Esophagus mucosa (tissue), 1 donor: ENCODE measurements at regions not wholly inside any gene's neighbourhood (a gene's known extent, or its start where the extent isn't known, plus 50 kb on each side); places are given as distances from the start of the nearest gene placed in this dataset.

Experiments
- ATAC-seq: fragments of 200-7000 bp; cut with Tn5 transposase; one replicate; pipeline ENCODE4 v1.9.1; 2020
- donor health status: DM: yes; HTN: yes; CAD: no.

- no peak for ATAC-seq
These were observed 519.0 kb downstream of the TBC1D22A start for GRCh38 chr22:47281126-47282106.

- ATAC-seq, result no peak
These were observed 517.9 kb downstream of the TBC1D22A start for GRCh38 chr22:47280301-47280700.

- ATAC-seq, result no peak
These were observed 517.3 kb downstream of the TBC1D22A start for GRCh38 chr22:47279746-47280145.

DNA sequence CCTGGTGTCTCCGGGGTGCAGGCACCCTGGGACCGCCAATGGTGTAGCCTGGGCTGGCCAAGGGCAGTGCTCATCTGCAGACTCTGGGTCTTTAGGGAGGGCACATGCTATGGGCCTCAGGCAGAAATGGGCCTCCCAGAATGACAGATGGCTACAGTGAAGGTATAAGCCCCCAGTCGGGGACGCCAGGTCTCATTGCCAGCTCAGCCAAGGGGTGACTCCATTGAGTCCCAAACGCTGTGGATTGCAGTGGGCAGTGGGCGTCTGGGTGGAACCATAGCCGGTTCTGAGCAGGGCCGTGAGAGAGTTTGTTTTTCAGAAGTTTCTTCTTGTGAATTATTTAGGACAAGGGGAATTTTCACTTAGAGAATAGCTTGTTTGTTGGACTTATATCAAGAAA lies 516.9 kb downstream of the TBC1D22A start:
- ATAC-seq, result no peak

- ATAC-seq, result no peak
These were observed 516.2 kb downstream of the TBC1D22A start for GRCh38 chr22:47278655-47279054.

DNA sequence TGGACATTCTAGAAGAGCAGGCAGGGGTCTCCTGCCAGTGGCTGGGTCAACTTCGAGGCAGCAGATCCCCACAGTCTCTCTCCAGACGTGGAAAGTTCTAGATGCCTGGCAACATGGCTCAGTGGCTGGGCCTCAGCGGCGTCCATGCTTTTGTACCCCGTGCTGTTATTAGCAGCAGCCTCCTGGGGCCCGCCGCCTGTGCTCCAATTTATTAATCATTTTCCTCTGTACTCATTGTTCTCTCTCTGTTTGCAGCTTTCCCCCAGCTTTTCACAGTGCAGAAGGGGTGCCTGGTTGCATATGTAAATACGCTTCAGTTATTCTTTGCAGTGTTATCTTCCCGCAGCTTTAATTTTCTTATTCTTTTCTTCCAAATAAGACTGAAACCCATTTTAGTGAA lies 515.1 kb downstream of the TBC1D22A start:
- no peak for ATAC-seq

- ATAC-seq, result no peak
These were observed 514.5 kb downstream of the TBC1D22A start for GRCh38 chr22:47276991-47277390.

- no peak for ATAC-seq
These were observed 514.0 kb downstream of the TBC1D22A start for GRCh38 chr22:47276450-47276820.

DNA sequence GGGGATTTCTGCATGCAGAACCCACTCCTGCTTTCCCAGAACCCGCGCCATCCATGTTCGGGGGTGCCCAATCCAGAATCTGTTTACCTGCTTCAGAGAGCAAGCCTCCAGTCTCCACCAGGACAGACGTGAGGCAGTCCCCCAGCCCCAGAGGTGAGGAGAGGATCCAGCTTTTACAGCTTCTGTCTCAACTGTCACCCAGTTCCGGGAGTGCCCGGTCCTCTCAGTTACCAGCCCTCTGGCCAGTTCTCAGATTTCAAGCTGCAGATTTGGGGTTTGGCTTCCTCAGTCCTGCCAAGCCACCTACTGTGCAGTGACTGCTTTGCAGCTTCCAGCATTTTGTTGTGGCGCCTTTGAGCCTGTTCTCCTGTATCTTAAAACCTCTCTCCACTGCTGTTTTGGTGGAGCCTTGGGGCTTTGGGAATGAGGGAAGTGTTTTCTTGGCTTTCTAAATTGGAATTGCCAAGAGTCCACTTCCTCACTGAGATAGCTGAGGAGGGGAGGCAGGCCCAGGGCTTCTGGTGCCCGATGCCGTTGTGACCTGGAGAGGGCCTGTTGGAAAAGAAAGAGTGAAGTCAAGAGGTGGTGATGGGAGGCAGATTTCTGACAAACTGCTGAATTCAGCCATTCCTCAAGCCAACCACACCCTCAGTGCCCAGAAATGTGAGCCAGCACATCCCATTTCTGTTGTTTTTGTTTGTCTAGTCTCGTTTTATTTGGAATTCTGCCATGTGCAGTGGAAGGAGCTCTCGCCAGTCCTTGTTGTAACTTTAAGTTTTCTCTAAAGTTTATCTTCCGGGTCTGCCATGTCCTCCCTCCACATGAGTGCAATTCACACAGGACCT lies 513.4 kb downstream of the TBC1D22A start:
- ATAC-seq, result no peak

DNA sequence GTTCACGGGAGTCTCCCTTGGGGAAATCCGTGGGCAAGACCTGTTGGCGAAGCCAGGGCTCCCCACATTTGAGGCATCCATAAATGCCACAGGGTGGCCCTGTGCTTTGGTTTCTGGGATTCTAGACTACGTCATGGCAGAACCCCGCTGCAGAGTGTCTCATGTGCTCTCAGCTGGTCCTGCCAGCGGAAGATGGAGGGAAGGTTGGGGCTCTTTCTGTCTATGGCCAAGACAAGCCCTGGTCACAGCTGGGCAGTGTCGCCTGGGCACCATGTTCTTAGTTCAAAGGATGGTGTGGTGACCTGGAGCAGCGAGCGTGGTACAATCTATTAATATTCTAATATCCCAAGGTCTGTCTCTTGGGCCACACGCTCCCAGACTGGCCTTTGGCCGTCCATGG lies 511.7 kb downstream of the TBC1D22A start:
- ATAC-seq, result no peak

- peak; percentile 89 for ATAC-seq
These were observed 508.1 kb downstream of the TBC1D22A start for GRCh38 chr22:47270463-47271135.

GRCh38 chr22:47269516-47270088 lies 507.2 kb downstream of the TBC1D22A start:
- ATAC-seq, result no peak

DNA sequence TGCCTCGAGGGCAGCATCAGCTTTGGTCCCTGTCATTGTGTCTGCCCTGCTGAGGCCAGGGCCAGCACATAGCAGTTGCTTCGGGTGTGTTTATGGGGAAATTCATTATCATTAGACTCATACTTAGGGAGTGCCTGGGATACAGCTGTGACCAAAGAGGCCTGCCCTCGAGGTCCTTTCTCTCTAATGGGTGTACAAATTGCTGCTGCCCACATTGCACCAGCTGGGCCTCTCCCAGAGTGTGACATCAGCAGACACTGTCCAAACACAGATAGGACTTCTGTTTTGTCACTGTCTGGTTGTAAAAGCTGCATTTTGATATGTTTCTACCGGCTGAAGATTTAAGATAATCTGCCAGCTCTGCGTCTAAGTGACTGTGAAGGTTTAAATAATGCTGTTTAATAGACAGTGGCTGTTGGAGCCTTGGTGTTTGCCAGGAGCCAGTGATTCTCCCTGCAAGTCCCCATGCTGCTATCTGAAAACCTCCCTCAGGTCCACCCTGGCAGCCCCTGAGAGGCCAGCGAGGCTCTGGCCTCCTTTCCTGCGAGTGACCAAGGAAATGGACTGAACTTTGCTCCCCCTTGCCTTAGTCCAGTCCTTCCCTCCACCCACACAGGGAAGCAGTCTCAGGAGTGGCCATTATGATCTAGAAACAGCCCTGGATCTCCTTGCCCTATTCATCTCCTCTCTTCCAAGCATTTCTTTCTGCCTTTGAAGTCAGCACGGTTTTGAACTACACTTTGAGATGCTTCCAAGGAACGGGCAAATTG lies 505.2 kb downstream of the TBC1D22A start:
- ATAC-seq, result no peak

- no peak for ATAC-seq
These were observed 503.9 kb downstream of the TBC1D22A start for GRCh38 chr22:47266329-47266728.

DNA sequence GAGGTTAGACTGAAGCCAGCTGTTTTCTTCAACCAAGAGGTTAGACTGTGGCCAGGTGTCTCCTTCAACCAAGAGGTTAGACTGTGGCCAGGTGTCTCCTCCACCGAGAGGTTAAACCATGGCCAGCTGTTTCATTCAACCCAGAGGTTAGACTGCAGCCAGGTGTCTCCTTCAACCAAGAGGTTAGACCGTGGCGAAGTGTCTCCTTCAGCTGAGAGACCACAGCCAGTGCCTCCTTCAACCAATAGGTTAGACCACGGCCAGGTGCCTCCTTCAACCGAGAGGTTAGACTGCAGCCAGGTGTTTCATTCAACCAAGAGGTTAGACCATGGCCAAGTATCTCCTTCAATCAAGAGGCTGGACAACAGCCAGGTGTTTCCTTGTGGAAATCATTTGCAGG lies 498.1 kb downstream of the TBC1D22A start:
- no peak for ATAC-seq

GRCh38 chr22:47259990-47260389 lies 497.5 kb downstream of the TBC1D22A start:
- no peak for ATAC-seq

DNA sequence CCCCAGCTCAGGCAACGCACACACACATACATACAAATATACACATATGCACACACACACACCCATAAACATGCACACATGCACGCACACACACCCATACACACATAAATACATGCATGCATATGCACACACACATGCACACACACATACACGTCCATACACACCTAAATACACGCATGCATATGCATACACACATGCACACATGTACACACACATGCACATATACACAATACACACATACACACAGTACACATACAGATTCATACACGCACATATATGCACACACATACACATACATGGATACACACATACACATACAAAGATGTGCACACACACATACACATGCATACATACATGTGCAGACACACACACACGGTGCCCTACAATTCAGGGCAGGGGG lies 496.6 kb downstream of the TBC1D22A start:
- ATAC-seq, result no peak

DNA sequence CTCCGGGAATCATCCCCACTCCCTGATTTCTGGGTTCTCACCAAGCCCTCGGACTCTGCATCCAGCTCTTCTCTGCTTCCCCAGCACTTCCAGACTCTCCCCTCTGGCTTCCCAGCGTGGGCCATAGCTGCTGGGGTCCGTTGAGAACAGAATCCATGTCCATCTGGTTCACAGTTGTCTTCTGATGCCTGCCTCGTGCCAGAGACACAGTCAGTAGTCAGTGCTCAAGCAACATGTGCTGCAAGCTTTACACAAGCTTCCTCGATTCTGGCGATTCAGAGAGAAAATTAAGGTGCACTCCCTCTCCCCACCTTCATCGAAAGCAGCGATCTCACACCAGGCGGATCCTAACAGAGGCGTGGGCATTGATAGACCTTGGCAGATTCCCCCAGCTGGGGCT lies 495.5 kb downstream of the TBC1D22A start:
- no peak for ATAC-seq

DNA sequence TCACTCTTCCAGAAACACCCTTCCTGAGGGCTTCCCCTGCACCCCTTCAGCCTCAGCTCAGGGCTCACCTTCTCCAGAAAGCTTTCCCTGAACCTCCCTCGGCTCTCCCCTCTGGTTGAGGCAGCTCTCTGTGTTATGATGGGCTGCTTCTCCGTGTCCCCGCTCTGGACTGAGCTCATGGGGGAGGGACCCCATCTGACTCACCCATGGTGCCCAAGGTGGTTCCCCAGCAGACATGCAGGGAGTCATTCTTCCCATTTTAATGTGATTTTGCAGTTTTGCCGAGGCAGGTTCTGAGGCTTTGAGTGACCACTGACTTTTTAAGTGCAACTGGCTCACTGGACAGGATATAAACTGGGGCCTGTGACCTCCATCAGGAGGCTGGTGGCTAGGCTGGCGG lies 495.1 kb downstream of the TBC1D22A start:
- no peak for ATAC-seq

DNA sequence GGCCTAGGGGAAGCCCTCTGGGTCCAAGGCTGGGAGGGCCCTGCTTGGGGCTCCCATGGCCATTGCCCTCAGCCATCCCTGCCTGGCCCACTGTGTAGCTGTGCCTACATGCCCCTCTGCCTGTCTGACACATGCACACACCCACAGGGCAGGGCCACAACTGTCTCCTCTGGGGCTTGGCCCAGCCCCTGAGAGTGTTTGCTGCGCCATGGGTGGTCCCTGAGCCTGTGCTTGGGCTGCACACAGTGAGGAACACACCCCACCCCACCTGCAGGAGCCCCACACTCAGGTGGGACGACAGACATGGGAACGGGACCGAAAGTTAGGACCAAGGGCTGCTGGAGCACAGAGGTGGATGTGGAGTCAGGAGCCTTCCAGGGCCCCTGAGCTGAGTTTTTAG lies 489.5 kb downstream of the TBC1D22A start:
- ATAC-seq, result no peak

- ATAC-seq, result no peak
These were observed 488.7 kb downstream of the TBC1D22A start for GRCh38 chr22:47250995-47251765.
